ENCODE measurements at regions not wholly inside any gene's neighbourhood (a gene's known extent, or its start where the extent isn't known, plus 50 kb on each side); places are given as distances from the start of the nearest gene placed in this dataset.
"Not testable (repeated sequence)": the region's sequence is repeated elsewhere in the genome, so short reads cannot be mapped to it uniquely, and the experiment has no call there.

DNA sequence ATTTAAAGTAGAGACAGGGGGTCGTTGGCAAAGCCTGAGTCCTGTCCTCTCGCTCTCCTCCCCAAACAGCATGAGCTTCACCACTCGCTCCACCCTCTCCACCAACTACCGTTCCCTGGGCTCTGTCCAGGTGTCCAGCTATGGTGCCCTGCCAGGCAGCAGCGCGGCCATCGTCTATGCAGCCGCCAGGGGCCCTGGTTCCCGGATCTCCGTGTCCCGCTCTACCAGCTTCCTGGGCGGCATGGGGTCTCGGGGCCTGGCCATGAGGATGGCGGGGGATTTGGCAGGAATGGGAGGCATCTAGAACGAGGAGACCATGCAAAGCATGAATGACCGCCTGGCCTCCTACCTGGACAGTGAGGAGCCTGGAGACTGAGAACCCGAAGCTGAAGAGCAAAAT, 1117.2 kb upstream of the MIR17HG start:
- no peak for DNase-seq

DNA sequence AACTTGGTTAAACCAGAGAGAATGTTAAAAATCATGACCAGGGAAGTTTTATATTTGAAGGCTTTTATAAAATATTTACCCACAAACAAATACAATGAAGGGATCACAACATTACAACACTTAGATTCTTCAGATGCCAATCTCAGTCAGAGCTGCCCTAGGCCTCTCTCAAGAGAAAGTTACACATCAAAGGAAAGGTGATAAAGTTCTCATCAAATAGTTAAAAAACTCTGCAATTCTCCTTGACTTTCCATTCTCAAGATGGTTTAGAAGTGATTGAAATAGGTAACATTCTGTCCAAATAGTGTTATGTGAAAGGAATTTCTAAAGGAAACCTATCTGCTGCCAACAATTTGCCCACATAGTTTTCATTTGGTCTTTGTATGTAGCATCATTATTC, 1115.2 kb upstream of the MIR17HG start:
- DNase-seq, result no peak

DNA sequence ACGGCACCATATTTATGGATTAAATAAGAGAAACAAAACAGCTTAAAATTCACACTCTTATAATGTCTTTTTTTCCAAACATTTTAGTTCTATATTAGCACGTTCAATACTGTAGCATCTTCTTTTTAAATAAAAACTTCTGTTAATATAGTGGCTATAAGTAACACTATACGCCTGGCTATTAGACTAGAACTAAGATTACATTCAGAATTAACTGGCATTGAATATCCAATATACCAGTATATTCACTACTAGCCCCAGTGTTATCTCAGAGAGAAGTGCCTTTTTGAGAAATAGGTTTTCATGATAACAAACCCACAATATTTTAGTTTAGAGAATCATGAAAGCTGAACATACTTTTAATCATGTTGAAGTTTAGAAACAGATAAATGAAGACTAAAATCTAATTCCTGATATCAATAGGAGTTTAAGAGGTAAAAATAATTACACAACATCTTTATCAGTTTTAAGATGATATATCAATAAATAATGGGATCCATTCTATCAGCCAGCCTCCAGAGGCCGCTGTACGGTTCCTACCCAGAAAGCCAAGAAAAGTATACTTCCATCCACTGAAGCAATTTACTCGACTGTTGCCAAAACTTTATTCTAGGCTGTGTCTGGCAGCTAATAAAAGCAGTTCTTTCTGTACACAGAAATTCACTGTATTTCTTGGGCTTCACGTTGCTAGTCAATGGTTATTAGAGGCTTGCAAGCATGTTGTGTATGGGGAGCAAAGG, 1113.4 kb upstream of the MIR17HG start:
- DNase-seq, result no peak

DNA sequence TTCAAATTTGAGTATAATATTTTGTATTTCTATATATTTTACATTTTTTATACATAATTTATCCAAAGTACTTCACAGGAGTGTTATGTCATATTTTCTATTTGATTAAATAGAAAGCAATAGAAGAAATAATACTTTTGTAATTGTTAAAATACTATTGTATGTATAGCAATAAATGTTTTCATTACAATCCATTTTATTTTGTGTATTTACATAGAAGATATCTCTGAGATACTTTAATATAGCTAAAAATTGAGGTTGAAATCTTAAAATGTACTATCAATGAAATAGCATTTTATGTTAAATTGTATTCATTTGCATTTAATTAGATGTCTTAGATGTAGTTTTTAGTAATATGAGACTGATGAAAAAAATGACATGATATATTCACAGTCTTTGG, 1109.6 kb upstream of the MIR17HG start:
- DNase-seq, result no peak

DNA sequence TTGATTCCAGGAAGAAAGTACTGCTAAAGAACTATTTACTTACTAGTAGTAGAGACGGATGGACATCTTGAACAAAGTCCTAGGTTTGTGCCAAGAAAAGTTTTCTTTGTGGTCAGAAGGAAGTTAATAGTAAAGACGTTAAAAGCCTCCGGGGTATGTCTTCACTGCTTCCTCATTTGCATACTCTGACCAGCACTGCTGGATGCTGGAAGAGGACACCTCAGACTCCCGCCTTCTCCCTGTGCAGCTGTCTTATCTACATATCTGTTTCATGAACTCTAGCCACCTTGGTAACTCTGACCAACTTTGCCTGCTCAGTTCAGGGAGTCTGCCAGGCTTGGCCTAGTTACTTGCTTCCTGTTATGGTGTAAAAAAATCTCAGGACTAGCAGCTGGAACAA, 1109.1 kb upstream of the MIR17HG start:
- no peak for DNase-seq

DNA sequence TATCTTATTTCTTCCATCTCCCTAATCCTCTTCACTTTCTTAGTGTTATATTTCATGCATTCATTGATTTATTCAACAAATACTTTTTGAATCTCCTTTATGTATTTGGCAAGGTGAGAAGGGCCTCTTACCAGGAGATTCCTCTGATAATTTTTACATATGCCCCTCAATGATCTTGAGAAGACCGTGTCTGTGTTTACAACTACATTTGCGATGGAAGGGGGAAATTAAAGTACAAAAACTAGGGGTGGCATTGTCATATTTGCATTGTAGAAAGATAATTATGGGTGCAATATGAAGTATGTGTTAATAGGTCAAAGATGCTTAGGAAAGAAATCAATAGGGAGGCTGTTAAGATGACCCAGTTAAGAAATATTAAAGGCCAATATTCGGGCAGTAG, 1108.4 kb upstream of the MIR17HG start:
- DNase-seq, result no peak

DNA sequence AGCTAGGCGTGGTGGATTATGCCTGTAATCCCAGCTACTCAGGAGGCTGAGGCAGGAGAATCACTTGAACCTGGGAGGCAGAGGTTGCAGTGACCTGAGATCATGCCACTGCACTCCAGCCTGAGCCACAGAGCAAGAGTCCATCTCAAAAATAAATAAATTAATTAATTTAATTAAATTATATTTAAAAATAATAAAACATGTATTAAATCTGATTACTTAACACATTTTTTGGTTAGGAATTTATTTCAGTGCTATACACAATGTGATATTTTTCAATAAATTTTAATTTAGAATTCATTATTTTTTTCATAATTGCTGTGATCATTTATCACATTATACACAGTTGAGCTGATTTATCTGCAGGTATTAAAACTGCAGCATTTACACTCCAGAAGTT, 1101.5 kb upstream of the MIR17HG start:
- DNase-seq, result no peak

DNA sequence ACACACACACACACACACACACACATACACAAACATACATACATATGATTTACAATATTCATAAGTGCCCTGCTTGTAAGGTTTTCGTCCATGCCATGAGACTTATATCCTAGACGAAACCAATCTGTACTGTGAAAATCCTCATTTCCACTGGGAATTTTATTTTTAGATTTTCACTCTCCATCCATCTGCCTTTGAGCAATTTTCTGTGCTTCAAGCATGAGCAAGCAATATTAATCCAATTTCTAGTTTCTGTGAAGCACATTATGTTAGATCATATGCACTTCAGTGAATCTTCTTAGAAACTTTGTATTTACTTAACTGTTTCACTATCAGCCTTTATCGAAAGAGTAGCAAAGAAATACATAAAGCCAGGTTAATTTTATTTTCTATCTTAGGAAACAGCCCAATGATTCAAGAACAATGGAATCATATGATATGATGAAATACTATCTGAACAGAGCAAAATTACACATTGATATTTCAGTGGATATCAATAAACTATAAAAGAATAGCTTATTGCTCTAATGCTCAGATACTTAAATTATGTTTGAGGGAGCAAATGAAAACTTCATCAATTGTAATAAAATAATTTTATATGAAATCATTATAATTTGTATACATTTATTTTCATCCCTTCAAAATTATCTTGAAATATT, 1100.7 kb upstream of the MIR17HG start:
- DNase-seq, result no peak

DNA sequence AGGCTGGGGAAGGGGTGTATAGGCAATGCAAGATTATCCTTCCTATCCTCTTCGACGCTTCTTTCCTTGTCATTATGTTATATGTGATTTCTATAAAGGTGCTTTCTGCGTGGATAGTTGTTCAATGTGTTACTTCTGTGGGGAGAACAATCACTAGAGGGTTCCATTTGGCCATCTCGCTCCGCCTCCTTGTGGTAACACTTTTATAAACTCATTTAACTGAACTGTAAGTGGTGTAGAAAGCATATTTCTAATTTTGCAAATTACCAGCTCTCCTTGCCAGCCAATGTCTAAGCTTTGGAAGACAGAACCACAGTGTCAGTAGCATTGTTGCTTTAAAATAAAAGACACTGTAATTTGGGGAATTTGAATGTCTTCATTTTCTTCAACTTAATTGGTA, 1093.7 kb upstream of the MIR17HG start:
- DNase-seq, result no peak

DNA sequence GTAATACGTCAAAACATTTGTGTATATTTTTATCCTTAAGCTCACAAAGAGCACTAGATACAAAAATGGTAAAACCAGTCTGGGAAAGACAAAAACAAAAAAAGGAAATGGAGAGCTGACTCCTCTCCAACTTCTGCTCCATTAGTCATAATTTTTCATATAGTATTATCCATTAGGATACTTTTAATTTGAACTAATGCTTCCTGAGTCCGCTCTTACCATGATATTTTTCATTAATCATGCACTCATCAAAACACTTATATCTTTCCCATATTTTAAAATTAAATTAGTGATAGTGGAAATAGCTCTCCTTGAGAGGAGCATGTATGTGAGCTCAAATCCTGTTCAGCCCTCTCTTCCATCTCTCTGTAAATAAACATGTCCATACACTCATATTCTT, 1093.0 kb upstream of the MIR17HG start:
- no peak for DNase-seq

DNA sequence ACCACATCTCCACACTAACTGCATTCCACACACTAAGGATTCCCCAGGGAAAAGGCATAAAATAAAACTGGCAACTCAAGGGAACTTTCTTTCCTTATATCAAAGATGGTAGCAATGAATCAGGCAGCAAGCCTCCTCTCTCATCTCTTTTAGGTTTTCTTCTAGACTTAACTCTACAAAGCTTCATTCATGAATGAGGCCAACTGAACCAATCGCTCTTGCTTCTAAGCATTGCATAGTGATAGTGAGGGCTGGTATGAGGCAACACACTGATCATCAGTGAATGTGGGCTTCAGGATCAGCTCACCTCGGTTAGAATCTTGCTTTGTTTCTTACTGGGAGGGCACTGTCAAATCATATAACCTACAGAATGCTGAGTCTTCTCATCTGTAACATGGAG, 1090.7 kb upstream of the MIR17HG start:
- DNase-seq, result no peak

DNA sequence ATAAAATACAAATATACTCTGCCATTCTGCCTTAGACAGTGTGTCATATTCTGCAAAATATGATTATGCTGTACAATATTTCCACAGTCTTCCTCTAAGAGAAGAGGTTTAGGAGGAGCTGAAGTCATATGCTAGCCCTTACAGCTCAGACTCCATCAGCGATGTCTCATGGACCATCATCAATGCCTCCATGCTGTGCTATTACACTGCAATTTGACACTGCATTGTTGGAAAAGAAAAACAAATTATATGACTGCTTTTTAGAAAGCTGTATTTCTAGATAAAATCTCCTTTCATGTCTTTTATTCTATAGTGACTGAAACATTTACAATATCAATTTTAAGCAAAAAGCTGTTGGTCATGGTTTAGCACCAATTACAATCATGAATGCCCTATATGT, 1089.4 kb upstream of the MIR17HG start:
- DNase-seq, result no peak

DNA sequence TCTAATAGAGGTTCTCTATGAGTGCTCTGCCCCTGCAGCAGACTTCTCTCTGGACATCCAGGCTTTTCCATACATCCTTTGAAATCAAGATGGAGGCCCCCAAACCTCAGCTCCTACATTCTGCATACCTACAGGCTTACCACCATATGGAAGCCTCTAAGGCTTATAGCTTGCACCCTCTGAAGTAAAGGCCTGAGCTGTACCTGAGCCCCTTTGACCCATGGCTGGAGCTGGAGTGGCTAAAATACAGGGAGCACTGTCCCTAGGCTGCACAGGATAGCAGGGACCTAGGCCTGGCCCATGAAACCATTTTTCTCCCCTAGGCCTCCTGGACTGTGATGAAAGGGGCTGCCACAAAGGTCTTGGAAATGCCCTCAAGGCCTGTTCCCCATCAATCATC, 1086.1 kb upstream of the MIR17HG start:
- no peak for DNase-seq

DNA sequence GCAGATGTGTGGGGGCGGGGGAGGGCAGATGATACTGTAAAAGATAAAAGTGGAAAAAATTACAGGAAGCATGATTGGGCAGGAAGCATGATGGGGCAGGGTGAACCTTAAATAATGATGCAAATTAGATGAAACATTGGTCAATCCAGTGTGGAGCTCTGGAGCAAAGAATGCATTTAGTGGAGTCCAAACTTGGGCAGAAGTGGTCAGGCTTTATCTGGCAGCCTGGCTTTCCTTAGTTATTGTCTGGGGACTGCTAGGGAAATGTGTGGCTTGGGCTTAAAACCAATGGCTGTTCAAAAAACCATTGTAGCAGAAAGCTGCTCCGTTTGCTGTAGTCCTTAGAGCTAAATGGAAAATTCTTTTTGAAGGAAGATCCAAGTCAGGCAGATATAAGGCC, 1077.3 kb upstream of the MIR17HG start:
- no peak for DNase-seq

DNA sequence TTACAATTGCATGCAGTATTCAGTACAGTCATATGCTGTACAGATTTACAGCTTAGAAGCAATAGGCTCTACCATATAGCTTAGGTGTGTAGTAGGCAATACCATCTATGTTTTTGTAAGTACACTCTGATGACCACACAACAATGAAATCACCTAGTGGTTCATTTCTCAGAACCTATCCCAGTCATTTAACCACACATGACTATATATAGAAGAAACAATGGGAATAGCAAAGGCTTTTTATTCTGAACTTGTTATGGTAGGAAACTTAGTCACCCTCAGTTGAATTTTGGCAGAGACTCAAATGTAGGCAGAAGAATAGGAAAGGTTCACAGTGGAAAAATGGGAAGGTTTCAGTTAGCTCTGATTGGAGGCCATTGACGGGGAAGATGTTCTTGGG, 1075.1 kb upstream of the MIR17HG start:
- DNase-seq, result no peak

DNA sequence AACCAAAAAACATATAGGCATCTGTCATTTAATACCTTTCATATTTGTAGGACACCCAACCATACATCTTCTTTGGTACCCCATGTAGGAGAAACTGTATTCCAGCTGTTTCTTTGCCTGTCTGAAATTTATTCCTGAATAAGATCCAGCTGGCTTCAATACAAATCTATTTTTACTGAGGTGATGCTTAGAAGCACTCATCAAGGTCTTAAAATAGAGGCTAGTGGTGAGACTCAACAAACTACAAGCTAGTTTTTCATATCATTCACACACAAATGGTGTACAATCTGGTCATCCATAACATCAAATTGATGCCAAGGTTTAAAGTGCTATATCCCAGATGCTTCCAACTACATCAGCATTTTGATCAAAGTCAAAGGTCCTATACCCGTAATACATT, 1071.3 kb upstream of the MIR17HG start:
- no peak for DNase-seq

DNA sequence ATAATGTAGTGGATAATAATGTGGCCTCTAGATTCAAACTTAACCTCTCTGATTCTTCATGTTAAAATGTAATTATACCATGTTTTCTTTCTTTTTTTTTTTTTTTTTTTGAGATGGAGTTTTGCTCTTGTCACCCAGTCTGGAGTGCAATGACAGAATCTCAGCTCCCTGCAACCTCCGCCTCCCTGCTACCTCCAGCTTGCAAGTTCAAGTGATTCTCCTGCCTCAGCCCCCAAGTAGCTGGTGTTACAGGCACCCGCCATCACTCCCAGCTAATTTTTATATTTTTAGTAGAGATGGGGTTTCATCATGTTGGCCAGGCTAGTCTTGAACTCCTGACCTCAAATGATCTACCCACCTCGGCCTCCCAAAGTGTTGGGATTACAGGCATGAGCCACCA, 1069.3 kb upstream of the MIR17HG start:
- DNase-seq, result not testable (repeated sequence)

DNA sequence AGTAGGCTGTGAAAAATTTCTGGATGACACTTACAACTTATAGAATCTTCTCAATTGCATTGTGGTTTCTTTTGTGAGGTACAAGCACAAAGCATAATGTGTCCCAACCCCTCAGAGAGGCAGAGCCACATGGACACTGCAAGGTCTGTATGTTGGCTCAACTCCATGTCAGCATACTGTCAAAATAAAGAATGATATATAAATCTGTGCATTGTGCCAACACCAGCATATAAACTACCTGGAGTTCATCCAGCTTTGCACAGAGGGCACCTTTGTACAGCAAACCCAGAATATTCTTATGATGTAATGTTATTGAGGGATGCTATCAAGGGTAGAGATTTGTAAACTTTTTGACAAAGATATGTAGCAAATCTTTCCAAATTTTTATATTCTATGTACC, 1065.8 kb upstream of the MIR17HG start:
- DNase-seq, result no peak

DNA sequence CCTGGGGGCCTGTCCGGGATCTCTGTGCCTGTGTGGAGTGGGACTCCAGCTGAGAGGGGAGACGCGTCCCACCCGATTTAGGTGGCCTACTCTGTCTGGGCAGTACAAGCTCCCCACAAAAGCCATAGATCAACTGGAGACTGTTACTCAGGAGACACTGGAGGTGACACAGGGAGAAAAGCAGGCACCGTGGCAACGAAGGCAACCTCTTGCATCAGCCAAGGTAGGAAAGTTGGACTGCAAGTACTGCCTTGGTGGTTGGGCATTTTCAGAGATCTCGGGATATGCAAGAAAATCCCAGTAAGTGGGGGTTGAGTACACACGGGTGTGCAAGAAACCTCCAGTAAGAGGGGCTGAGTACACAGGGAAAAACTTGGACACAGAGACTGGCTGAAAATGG, 1060.0 kb upstream of the MIR17HG start:
- DNase-seq, result no peak

DNA sequence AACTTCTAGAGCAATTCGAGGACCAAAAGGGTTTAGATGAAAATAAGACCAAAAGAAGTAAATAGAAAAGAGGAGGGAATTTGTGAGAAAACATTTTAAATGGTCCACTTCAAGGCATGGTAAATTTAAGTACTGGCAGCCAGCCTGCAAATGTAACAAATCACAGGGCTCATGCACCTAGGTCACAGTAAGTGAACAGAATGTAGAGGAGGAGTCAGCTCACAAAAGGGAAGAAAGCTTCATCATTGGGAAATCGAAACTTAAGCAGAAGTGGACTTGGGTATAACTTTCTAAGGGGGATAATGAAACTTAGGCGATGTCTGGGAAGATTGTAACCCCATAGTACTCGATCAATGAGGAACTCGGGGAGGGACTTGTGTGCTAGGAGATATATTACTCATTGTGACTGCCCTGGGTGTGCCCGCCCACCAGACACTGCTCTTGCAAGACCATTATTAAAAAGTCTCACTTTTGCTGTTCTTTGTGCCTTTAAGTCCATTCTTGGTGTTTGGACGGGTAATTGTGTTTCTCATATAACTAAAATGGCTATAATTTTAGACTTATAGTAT, 1053.6 kb upstream of the MIR17HG start:
- DNase-seq, result peak in 1 of 2 donors; percentile 32

DNA sequence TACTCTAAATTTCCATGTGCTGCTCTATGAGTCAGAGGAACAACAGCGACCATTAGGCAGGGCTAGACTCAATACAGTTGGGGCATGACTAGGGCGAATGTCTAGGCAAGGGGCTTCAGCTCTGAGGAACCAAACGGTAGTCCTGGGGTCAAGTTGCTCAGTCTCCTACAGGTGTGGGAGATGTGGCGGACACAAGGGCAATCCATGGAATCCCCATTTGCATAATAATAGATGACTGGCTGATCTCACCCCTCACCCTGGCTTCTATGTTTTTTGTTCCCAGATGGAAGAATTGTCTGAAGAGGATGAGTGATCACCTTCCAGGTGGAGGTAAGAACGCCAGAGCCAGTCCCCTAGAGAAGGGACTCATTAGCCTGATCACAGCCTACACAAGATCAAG, 1048.2 kb upstream of the MIR17HG start:
- no peak for DNase-seq

DNA sequence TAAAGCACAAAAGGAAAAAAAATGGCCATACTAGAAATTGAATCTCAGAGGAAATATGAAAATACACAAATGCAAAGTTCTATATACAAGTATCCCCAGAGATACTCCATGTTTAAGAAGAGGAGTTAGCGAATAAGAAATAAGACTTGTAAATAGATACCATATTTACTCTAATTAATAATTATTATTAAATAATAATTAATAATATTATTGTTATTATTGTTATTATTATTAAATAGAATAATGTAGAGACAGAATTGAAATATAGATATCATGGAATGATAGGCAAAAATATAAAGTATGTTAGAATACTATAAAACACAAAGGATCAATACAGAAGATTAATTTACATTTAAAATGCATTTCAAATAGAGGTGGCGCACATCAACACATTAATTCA, 1047.5 kb upstream of the MIR17HG start:
- no peak for DNase-seq

DNA sequence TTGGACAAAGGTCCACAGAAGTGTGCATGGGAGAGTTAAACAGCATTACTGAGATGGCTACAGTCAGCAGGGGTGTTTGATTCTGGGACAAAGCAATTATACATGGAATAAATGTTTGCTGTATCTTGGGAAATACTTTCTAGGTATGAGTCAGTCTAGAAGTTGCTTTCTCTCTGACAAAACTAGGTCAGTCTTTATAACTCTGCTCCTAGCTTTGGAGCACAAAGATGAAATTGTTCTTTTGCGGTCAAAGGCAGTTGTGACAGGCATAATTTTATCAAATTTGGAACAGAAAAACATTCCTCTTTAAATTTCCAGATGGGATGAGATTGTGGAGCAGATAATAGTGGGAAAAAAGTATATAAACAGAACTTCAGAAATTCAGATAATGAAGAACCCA, 1045.4 kb upstream of the MIR17HG start:
- no peak for DNase-seq

DNA sequence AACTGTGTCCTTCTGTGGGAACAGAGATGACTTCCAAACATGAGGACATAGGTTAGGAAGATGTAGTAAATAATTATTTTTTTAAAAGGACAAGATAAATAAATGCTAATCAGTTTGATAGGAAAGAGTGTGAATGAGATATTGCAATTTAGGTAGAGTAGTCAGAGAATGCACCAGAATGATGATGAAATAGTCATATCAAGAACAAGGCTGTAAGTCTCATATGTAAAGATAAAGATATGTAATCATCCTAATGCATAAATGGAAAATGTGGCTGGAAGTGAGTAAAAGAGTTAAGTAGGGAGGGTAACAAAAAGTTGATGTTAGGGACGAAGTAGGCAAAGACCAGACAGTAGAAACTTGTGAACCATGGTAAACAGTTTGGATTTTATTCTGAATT, 1041.7 kb upstream of the MIR17HG start:
- no peak for DNase-seq

DNA sequence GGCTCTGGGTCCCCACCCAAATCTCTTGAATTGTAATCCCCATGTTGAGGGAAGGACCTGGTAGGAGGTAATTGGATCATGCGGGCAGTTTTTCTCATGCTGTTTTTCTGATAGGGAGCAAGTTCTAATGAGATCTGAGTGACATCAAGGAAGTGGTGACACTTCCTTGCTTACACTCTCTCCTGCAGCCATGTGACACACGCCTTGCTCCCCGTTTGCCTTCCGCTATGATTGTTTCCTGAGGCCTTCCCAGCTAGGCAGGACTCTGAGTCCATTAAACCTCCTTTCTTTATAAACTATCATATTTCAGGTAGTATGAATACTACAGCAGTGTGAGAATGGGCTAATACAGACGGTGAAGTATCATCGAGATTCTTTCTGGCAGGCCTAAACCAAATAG, 1040.4 kb upstream of the MIR17HG start:
- DNase-seq, result no peak
